NCI-H2081 treated with DMSO at 0.1 percent for 48 hours (cell line): ENCODE measurements at regions not wholly inside any gene's neighbourhood (a gene's known extent, or its start where the extent isn't known, plus 50 kb on each side); places are given as distances from the start of the nearest gene placed in this dataset.
"Not testable (repeated sequence)": the region's sequence is repeated elsewhere in the genome, so short reads cannot be mapped to it uniquely, and the experiment has no call there.

Experiments used
- DNase-seq: peaks from one replicate; lab custom pipeline; 2025; lab: John Stamatoyannopoulos, UW

DNA sequence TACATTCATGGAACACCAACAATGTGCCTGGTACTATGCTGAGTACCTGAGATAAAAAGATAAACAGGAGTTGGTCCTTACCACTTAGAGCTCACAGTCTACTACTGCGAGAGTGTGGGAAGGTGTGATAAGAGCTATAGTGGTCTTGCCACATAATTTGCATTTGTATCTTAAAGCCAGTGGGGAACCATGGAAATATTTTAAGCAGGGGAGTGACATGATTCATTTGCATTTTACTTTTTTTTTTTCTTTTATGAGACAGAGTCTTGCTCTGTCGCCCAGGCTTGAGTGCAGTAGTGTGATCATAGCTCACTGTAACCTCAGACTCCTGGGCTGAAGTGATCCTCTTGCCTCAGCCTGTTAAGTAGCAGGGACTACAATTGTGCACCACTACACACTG lies 53.6 kb downstream of the SRGAP2 start:
- not testable (repeated sequence) for DNase-seq

DNA sequence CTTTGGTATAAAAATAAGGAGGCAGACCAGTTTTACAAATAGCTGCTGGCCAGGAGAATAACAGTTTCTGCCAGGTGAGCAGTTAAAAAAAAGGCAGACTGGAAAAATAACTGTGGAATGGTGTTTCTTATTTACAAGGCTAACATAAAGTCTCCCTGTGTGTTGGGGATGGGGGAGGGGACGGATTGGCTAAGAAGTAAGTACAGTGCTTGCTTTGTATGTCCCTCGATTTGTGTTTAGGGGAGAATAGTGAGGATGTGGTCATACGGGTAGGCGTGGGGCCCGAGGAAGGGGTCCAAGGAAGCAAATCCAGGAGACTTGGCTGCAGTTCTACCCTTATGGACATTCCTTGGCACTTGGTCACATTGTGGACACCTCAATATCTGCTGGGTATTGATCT lies 58.1 kb downstream of the SRGAP2 start:
- DNase-seq, result not testable (repeated sequence)

GRCh38 chr1:206262424-206262823 lies 59.1 kb downstream of the SRGAP2 start:
- not testable (repeated sequence) for DNase-seq

DNA sequence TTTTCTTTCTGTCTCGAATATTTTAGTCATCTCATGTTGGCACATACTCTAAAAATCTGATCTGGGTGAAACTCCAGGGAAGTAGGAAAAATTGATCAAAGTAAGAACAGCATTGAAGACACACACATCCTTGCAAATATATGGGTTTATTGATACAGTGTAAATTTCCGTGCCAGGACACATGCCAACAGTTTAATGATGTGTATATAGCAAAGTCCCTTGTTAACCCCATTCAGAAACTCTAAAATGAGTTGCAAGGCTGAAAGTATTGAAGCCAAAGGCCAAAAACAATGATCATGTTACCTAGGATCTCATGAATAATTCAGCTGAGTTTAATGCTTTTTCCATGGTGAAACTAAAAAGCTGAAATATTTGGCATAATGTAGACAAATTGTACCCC lies 61.6 kb downstream of the SRGAP2 start:
- not testable (repeated sequence) for DNase-seq

- not testable (repeated sequence) for DNase-seq
Observed at GRCh38 chr1:206271153-206271552, 67.8 kb downstream of the SRGAP2 start.

DNA sequence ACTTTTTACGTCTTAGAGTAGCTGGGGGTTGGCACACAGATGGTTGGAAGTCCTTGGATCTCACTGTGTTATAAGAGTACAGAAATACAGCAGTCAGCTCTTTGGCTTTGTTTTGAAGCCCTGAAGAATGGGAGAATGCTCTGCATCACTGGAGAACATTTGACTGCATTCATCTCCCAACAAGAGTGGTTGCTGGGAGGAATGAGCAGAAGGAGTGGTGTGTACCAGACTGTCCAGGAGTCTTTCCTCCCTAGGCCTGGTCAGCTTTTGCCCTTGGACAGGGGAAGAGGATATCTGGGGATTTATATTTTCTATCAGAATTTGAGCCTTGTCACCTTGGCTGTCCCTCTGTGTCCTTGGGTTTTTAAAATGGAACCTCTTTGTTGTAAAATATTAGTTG lies 69.8 kb downstream of the SRGAP2 start:
- DNase-seq, result not testable (repeated sequence)

GRCh38 chr1:206276143-206276542 lies 72.8 kb downstream of the SRGAP2 start:
- DNase-seq, result not testable (repeated sequence)

DNA sequence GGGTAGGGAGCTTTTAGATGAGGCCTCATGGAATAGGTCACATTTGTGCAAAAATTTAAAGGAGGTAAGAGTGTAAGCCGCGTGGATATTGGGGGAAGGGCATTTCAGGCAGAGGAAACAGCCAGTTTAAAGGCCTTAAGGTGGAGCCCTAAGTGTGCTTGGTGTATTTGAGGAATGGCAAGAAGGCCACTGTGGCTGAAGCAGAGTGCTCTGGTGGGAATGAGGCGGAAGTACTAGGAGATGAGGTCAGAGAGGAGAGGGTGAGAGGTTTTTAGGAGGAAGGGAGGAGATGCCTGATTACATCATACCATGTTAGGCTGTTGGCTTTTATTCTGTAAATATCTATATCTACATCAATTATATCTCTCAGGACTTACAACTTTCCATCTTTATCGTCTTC lies 75.3 kb downstream of the SRGAP2 start:
- not testable (repeated sequence) for DNase-seq

DNA sequence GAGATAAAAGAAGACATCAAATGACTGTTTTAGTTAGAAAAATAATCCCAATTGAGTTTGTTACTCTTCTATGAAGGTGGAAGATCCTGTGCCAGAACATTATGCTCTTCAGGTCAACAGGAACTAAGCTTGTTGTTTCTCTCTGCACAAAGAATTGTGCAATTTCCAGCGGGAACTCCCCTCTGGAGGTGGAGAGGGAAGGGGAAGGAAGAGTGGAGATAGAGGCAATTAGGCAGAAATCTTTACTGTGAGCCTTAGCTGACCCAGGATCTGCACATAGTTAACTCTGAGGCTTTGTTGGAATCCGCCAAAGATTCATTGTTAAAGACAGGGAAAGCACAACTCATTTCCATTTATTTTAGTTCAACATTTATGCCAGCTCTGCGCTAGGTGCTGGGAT lies 77.3 kb downstream of the SRGAP2 start:
- DNase-seq, result not testable (repeated sequence)

- not testable (repeated sequence) for DNase-seq
Observed at GRCh38 chr1:206281912-206282654, 78.7 kb downstream of the SRGAP2 start.

- not testable (repeated sequence) for DNase-seq
Observed at GRCh38 chr1:206285024-206285960, 82.0 kb downstream of the SRGAP2 start.

- not testable (repeated sequence) for DNase-seq
Observed at GRCh38 chr1:206287759-206288158, 84.4 kb downstream of the SRGAP2 start.

GRCh38 chr1:206288453-206288852 lies 85.1 kb downstream of the SRGAP2 start:
- DNase-seq, result not testable (repeated sequence)

- not testable (repeated sequence) for DNase-seq
Observed at GRCh38 chr1:206297145-206298031, 94.0 kb downstream of the SRGAP2 start.

GRCh38 chr1:206298032-206298392 lies 94.7 kb downstream of the SRGAP2 start:
- not testable (repeated sequence) for DNase-seq

DNA sequence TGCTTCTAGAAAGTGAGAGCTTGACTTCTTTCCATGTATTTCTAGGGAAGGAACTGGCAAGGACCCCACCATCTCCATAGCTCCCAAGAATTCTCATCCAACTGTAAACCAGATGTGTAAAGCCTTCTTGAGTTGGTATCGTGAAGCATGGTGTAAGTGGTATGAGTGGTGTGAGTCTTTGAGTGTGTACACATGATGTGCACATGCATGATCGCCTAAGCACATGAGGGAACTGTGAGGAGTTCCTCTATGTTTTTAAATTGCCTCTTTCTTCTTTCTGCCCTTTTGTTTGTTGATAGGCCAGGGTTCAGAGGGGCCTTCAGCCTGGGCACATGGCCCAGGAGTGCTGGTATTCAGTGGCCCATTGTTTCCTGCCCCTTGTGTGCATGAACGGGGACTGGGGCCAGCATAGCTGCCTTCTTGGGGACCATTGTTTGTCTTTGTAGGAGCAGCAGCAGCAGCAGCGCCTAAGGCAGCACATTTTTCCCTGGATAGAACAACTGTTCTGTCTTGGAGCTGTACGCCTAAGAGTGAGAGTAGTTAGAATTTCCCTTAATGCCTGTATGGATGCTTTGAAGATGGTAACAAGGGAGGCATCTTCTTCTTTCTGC lies 95.9 kb downstream of the SRGAP2 start:
- DNase-seq, result not testable (repeated sequence)

- not testable (repeated sequence) for DNase-seq
Observed at GRCh38 chr1:206299942-206300341, 96.6 kb downstream of the SRGAP2 start.

- not testable (repeated sequence) for DNase-seq
Observed at GRCh38 chr1:206302056-206302455, 98.7 kb downstream of the SRGAP2 start.

GRCh38 chr1:206307442-206307841 lies 104.1 kb downstream of the SRGAP2 start:
- DNase-seq, result not testable (repeated sequence)

DNA sequence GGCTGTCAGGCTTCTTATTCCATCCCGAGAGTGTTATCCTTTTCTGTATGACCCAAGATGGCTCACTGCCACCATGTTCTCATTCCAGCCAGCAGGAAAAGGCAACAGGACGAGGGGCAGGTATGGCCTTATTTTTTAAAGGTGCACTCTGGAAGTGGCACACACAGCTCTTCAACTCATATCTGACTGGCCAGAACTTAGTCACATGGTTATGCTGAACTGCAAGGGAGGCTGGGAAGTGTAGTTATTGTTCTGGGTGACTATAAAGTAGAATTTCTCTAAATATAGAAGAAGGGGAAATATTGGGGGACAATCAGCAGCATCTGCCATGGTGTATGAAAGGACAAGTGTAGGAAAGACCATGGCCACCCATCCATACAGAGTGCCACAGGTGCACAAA lies 107.6 kb downstream of the SRGAP2 start:
- not testable (repeated sequence) for DNase-seq

DNA sequence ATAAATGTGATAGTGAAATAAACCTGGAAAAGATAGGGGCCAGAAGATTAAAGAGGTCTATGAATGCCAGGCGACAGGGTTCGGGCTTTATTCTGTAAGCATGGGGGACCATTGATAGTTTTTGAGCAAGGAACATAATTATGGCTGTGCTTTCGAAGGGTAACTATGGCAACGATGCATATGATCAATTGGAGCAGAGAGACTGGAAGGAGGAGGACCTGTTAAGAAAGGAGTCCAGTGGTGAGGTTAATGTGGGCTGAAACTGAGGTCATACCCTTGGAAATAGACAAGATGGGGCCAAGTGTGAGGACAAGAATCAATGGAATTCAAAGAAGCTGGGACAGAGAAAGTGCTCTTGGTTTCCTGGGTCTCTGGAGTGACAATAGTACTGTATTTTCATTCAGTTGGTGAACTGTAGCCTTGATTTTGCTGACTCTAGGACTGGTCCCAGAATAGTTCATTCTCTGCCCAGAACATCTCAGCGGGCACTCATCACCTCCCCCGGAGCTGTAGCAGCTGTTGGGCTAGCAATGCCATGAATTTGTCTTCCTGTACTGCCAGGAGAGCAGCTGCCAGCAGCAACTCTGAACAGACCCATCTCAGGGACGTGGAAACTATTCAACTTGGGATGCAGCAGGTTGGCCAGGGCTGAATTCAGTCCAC lies 108.4 kb downstream of the SRGAP2 start:
- DNase-seq, result not testable (repeated sequence)
